ENCODE measurements at regions not wholly inside any gene's neighbourhood (a gene's known extent, or its start where the extent isn't known, plus 50 kb on each side); places are given as distances from the start of the nearest gene placed in this dataset.

DNA sequence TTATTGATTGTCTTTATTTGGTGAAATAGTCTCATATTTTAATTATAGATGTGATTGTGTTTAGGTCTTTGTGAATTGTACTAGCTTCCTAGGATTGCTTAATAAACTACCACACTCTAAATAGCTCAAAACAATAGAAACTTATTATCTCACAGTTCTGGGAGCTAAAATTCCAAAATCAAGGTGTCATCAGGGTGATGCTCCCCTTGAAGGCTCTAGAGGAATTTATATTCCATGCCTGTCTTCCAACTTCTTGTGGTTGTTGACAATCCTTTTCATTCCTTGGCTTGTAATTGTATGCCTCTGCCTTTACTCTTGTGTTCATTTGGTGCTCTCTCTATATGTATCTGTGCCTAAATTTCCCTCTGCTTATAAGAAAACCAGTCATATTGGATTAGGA lies 155.3 kb upstream of the AKR1E2 start:
- H3K18ac ChIP-seq (ENCODE audit: insufficient read length, low read depth, low read length) = no peak overlapping the region
- no peak overlapping the region for H4K91ac ChIP-seq (ENCODE audit: insufficient read length, low read depth, low read length)
- H3K4me1 ChIP-seq (ENCODE audit: insufficient read depth, low read length) = no peaks in the 10 kb centered on the region
- no peaks in the 10 kb centered on the region for H3K9me3 ChIP-seq (ENCODE audit: control insufficient read depth, low read depth, low read length)
- H4K20me1 ChIP-seq (ENCODE audit: control insufficient read depth, insufficient read depth, insufficient read length) = no peaks in the 10 kb centered on the region
- no peak overlapping the region for H3K56ac ChIP-seq (ENCODE audit: insufficient read length, low read depth, low read length)
- TF ChIP-seq, protein P1, sequence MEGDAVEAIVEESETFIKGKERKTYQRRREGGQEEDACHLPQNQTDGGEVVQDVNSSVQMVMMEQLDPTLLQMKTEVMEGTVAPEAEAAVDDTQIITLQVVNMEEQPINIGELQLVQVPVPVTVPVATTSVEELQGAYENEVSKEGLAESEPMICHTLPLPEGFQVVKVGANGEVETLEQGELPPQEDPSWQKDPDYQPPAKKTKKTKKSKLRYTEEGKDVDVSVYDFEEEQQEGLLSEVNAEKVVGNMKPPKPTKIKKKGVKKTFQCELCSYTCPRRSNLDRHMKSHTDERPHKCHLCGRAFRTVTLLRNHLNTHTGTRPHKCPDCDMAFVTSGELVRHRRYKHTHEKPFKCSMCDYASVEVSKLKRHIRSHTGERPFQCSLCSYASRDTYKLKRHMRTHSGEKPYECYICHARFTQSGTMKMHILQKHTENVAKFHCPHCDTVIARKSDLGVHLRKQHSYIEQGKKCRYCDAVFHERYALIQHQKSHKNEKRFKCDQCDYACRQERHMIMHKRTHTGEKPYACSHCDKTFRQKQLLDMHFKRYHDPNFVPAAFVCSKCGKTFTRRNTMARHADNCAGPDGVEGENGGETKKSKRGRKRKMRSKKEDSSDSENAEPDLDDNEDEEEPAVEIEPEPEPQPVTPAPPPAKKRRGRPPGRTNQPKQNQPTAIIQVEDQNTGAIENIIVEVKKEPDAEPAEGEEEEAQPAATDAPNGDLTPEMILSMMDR (conservative IDR thresholded peaks at IDR 0.05) = no peak
- H3K4me1 Mint-ChIP-seq = no peaks in the 10 kb centered on the region
- no peak overlapping the region for H3K4me2 ChIP-seq (ENCODE audit: insufficient read depth, insufficient read length, low read length)
- H3K27ac Mint-ChIP-seq = no peak overlapping the region
- H2AFZ ChIP-seq (ENCODE audit: low read length) = no peak overlapping the region
- H3K9me3 Mint-ChIP-seq = no peaks in the 10 kb centered on the region
- no peak overlapping the region for H3K14ac ChIP-seq (ENCODE audit: insufficient read depth, low read length)
- H3K9ac ChIP-seq (ENCODE audit: extremely low read depth, insufficient read length, low read length) = no peak overlapping the region
- no peak overlapping the region for H2BK5ac ChIP-seq (ENCODE audit: insufficient read length, low read length)
- no peak overlapping the region for H2BK12ac ChIP-seq (ENCODE audit: insufficient read length, low read depth, low read length)
- H3K79me1 ChIP-seq (ENCODE audit: insufficient read depth, low read depth, low read length, poor library complexity, severe bottlenecking) = no peaks in the 10 kb centered on the region
- no peak overlapping the region for H2BK20ac ChIP-seq (ENCODE audit: low read depth, low read length, poor library complexity, severe bottlenecking)
- no peak overlapping the region for H2BK15ac ChIP-seq (ENCODE audit: low read depth, low read length)
- H3K23ac ChIP-seq (ENCODE audit: insufficient read length, low read depth, low read length) = no peak overlapping the region
- no peak overlapping the region for H4K8ac ChIP-seq (replicated peaks; ENCODE audit: insufficient read length, low read depth, low read length)
- no peak for DNase-seq
- no peaks in the 10 kb centered on the region for H3K36me3 Mint-ChIP-seq (ENCODE audit: insufficient read depth in 1 of 3, low read depth in 3 of 3)
- H2BK120ac ChIP-seq (ENCODE audit: low read depth, low read length, poor library complexity, severe bottlenecking) = no peak overlapping the region
- H3K27me3 ChIP-seq (ENCODE audit: insufficient read depth, low read length) = no peaks in the 10 kb centered on the region
- no peak overlapping the region for H3K27ac ChIP-seq (ENCODE audit: insufficient read length, low read depth, low read length)
- H3T11ph ChIP-seq (ENCODE audit: low read length) = no peak overlapping the region
- H3K4ac ChIP-seq (ENCODE audit: low read depth, low read length) = no peak overlapping the region
- no peak overlapping the region for H3K4me3 Mint-ChIP-seq
- H3K23me2 ChIP-seq (ENCODE audit: insufficient read length, low read depth, low read length, poor library complexity, severe bottlenecking) = no peaks in the 10 kb centered on the region
- H4K5ac ChIP-seq (ENCODE audit: insufficient read length, low read depth, low read length) = no peak overlapping the region
- H2AK5ac ChIP-seq (ENCODE audit: insufficient read length, low read length) = no peak overlapping the region
- H3K27me3 Mint-ChIP-seq (ENCODE audit: low read depth) = no peaks in the 10 kb centered on the region
- H3K79me2 ChIP-seq (ENCODE audit: insufficient read depth, low read length) = no peaks in the 10 kb centered on the region
